Central memory CD8-positive, alpha-beta T cell (primary cell): ENCODE measurements at regions not wholly inside any gene's neighbourhood (a gene's known extent, or its start where the extent isn't known, plus 50 kb on each side); places are given as distances from the start of the nearest gene placed in this dataset.
"Not testable (repeated sequence)": the region's sequence is repeated elsewhere in the genome, so short reads cannot be mapped to it uniquely, and the experiment has no call there.

ENCODE experiments used
- ATAC-seq: fragments of 150-1000 bp; cut with Tn5 transposase; replicated peaks from 2 replicates; pipeline ENCODE4 v1.10.0; 2022; ENCODE audit warnings: mild to moderate bottlenecking, moderate FRiP score, moderate number of reproducible peaks; ENCODE audit not compliant: poor library complexity, severe bottlenecking; ENCODE audit errors: extremely low read depth
- DNase-seq, 2 donors: peaks; one replicate each; pipeline ENCODE4 v3.0.0; 2021; ENCODE audit warnings: low spot score in 2 of 2
- H3K27ac Mint-ChIP-seq: one replicate; pipeline ENCODE4 v1.8.0; 2022; ENCODE audit warnings: low read depth, mild to moderate bottlenecking, moderate library complexity, mixed read lengths
- H3K27me3 Mint-ChIP-seq: one replicate; pipeline ENCODE4 v1.8.0; 2022; ENCODE audit warnings: mixed read lengths
- H3K36me3 Mint-ChIP-seq: one replicate; pipeline ENCODE4 v1.8.0; 2022; ENCODE audit warnings: mild to moderate bottlenecking, moderate library complexity, mixed read lengths; ENCODE audit not compliant: insufficient read depth
- H3K4me1 Mint-ChIP-seq: one replicate; pipeline ENCODE4 v1.8.0; 2022; ENCODE audit warnings: mixed read lengths
- H3K4me3 Mint-ChIP-seq: one replicate; pipeline ENCODE4 v1.8.0; 2022; ENCODE audit warnings: mild to moderate bottlenecking, moderate library complexity, mixed read lengths
- H3K9me3 Mint-ChIP-seq: one replicate; pipeline ENCODE4 v1.8.0; 2022; ENCODE audit warnings: mixed read lengths

GRCh38 chr2:20113004-20113796 is 61.8 kb upstream of the LAPTM4A start:
- no peaks in the 10 kb centered on the region for H3K9me3 Mint-ChIP-seq

DNA sequence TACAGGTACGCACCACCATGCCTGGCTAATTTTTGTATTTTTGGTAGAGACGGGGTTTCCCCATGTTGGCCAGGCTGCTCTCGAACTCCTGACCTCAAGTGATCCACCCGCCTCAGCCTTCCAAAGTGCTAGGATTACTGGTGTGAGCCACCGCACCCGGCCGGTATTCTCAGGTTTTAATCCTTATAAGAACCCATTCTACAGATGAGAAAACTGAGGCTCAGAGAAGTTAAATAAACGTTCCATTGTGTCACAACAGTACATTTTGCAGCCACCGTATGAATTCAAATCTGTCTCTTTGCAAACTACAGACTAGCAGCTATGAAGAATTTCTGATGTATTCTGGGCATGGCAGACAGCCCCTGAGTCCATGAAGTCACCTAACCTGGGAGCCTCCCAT is 60.9 kb upstream of the LAPTM4A start:
- H3K27ac Mint-ChIP-seq: not testable (repeated sequence)

More at GRCh38 chr2:20113004-20113796, 61.8 kb upstream of the LAPTM4A start:
- H3K36me3 Mint-ChIP-seq: no peaks in the 10 kb centered on the region
- ATAC-seq (no peak), DNase-seq (no peak)
- H3K27ac Mint-ChIP-seq: no peak overlapping the region
- no peak overlapping the region for H3K4me3 Mint-ChIP-seq
- H3K4me1 Mint-ChIP-seq: no peaks in the 10 kb centered on the region
- H3K27me3 Mint-ChIP-seq: peaks cover 40% of the 10 kb centered on the region

DNA sequence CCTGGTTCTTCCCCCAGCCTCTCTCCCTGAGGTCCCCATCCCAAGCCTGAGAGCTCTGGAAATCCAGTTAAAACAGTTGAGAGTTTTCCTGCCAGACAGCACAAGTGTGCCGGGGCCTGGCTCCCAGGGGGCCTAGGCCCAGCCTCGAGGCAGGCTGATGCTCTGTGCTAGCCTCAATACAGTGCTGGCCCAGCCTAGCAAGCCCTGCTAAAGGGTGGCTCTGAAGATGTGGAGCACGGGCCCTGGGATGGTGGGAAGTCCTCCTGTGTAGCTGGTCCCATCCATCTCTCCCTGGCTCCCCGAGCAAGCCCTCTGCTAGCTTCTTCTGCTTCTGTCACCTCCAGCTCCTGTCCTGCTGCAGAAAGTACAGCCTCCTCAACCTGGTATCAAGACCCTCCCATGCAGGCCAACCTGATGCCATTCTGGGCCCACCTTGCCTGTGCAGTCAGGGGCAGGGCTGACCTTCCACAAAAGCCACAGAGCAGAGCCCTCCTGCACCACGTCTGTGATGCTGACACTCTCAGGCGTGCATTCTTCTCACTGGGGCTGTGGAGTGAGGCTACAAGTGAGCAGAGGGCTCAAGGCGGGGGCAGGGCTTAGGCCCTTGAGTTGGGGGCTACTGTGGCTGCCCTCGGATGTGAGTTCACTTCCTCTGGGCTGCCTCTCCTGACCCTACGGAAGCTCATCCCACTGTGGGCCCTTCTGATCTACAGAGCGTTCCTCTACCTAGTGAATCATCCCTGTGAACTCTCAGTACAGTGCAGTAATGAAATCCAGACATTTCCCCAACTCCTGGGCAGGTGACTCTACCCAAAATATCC is 60.1 kb upstream of the LAPTM4A start:
- Mint-ChIP-seq H3K4me3 (no peak overlapping the region), H3K4me1 (no peaks in the 10 kb centered on the region), H3K27me3 (peaks cover 57% of the 10 kb centered on the region), H3K36me3 (no peaks in the 10 kb centered on the region), H3K9me3 (no peaks in the 10 kb centered on the region), H3K27ac (no peak overlapping the region)
- ATAC-seq (no peak), DNase-seq (no peak)

More for the DNA sequence above, 60.9 kb upstream of the LAPTM4A start:
- not testable (repeated sequence) for H3K4me1 Mint-ChIP-seq, H3K9me3 Mint-ChIP-seq, H3K4me3 Mint-ChIP-seq, DNase-seq, H3K36me3 Mint-ChIP-seq, ATAC-seq
- peaks cover 48% of the 10 kb centered on the region for H3K27me3 Mint-ChIP-seq

DNA sequence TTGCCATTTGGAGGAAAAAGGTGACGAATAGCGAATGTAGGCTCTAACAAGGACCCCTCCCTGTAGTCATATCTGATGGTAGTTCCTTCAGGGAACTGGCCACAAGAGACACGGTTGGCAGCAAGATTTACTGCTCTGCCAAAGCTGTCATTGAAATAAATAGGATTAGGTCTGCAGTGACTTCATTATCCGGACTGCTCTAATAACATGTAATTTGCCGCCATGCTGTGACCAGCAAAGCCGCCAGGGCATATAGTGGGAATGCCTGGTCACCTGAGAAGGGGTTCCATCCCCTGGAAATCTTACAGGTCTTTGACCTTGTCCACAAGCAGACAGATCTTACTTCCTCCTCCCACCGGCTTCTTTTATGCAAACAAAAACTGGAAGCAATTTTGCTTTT is 59.4 kb upstream of the LAPTM4A start:
- ATAC-seq (no peak), DNase-seq (no peak)
- H3K27me3 Mint-ChIP-seq: peaks cover 63% of the 10 kb centered on the region
- H3K4me1 Mint-ChIP-seq: no peaks in the 10 kb centered on the region
- H3K36me3 Mint-ChIP-seq: no peaks in the 10 kb centered on the region
- no peak overlapping the region for H3K27ac Mint-ChIP-seq
- no peaks in the 10 kb centered on the region for H3K9me3 Mint-ChIP-seq
- no peak overlapping the region for H3K4me3 Mint-ChIP-seq

DNA sequence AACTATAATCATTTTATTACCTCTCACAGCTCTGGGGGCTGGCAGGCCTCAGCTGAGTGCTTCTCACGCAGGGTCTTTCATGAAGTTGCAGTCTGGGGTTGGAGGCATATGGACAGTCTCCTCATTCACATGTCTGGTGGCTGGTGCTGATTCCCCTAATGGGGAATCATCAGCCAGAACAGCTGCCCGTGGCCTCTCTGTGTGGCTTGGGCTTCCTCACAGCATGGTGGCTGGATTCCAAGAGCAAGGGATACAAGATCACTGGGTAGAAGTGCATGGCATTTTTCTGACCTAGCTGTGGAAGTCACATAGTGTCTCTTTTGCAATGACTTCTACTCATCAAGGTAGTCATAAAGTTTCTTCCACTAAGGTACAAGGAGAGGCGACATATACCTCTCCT is 59.0 kb upstream of the LAPTM4A start:
- H3K4me3 Mint-ChIP-seq: no peak overlapping the region
- H3K27me3 Mint-ChIP-seq: peaks cover 68% of the 10 kb centered on the region
- H3K27ac Mint-ChIP-seq: no peak overlapping the region
- ATAC-seq: no peak
- no peaks in the 10 kb centered on the region for H3K9me3 Mint-ChIP-seq
- H3K4me1 Mint-ChIP-seq: no peaks in the 10 kb centered on the region
- no peak for DNase-seq
- no peaks in the 10 kb centered on the region for H3K36me3 Mint-ChIP-seq

- Mint-ChIP-seq H3K27ac (no peak overlapping the region), H3K27me3 (peaks cover 77% of the 10 kb centered on the region), H3K9me3 (no peaks in the 10 kb centered on the region), H3K36me3 (no peaks in the 10 kb centered on the region), H3K4me1 (no peaks in the 10 kb centered on the region), H3K4me3 (no peak overlapping the region)
- DNase-seq (no peak), ATAC-seq (no peak)
Observed at GRCh38 chr2:20108655-20109396, 57.4 kb upstream of the LAPTM4A start.

- no peak overlapping the region for H3K27ac Mint-ChIP-seq
- H3K27me3 Mint-ChIP-seq: peaks cover 73% of the 10 kb centered on the region
- H3K4me1 Mint-ChIP-seq: no peaks in the 10 kb centered on the region
- ATAC-seq (no peak), DNase-seq (no peak)
- H3K4me3 Mint-ChIP-seq: no peak overlapping the region
- no peaks in the 10 kb centered on the region for H3K36me3 Mint-ChIP-seq
- H3K9me3 Mint-ChIP-seq: no peaks in the 10 kb centered on the region
Observed at GRCh38 chr2:20107776-20108175, 56.3 kb upstream of the LAPTM4A start.

GRCh38 chr2:20107352-20107751 is 55.9 kb upstream of the LAPTM4A start:
- no peaks in the 10 kb centered on the region for H3K36me3 Mint-ChIP-seq
- H3K4me3 Mint-ChIP-seq: no peak overlapping the region
- DNase-seq (no peak), ATAC-seq (no peak)
- H3K4me1 Mint-ChIP-seq: no peaks in the 10 kb centered on the region
- H3K27ac Mint-ChIP-seq: no peak overlapping the region
- H3K27me3 Mint-ChIP-seq: peaks cover 73% of the 10 kb centered on the region
- H3K9me3 Mint-ChIP-seq: no peaks in the 10 kb centered on the region

GRCh38 chr2:20106746-20107145 is 55.3 kb upstream of the LAPTM4A start:
- no peak overlapping the region for H3K27ac Mint-ChIP-seq
- H3K4me3 Mint-ChIP-seq: peak overlapping the region; percentile 25
- no peaks in the 10 kb centered on the region for H3K36me3 Mint-ChIP-seq
- no peaks in the 10 kb centered on the region for H3K9me3 Mint-ChIP-seq
- H3K4me1 Mint-ChIP-seq: no peaks in the 10 kb centered on the region
- ATAC-seq (no peak), DNase-seq (no peak)
- H3K27me3 Mint-ChIP-seq: peaks cover 73% of the 10 kb centered on the region

DNA sequence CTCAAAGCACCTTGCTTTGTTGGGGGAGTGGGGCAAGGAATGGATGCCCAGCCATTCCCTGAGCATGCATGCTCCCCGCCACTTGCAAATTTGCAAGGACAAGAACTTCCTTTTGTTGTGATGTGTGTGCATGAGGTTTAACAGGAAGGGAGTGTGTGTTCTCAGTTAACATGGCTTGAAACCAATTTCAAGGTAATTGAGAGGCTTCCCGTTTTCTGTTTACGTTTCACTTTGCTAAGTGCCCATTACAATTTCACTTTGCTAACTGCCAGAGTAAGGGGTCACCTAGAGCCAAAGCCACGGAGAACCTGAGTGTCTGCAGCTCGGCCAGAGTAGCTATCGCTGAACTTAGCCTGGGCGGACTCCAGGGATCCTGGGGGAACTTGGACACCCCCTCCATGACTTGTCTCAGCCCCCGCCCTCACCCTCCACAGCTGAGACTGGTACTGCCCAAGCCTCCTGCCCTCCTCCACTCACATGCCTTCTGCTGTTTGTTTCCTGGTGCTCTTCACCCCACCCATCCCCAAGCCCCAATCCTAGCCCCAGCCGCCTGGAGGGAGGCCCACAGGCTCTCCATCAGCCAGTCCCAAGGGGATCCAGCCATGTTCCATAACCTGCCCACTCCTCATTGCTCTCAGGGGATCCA is 53.6 kb upstream of the LAPTM4A start:
- H3K4me3 Mint-ChIP-seq: no peak overlapping the region
- peaks cover 55% of the 10 kb centered on the region for H3K27me3 Mint-ChIP-seq
- DNase-seq: no peak
- no peaks in the 10 kb centered on the region for H3K4me1 Mint-ChIP-seq
- ATAC-seq: no peak
- no peaks in the 10 kb centered on the region for H3K36me3 Mint-ChIP-seq
- H3K27ac Mint-ChIP-seq: no peak overlapping the region
- no peaks in the 10 kb centered on the region for H3K9me3 Mint-ChIP-seq

DNA sequence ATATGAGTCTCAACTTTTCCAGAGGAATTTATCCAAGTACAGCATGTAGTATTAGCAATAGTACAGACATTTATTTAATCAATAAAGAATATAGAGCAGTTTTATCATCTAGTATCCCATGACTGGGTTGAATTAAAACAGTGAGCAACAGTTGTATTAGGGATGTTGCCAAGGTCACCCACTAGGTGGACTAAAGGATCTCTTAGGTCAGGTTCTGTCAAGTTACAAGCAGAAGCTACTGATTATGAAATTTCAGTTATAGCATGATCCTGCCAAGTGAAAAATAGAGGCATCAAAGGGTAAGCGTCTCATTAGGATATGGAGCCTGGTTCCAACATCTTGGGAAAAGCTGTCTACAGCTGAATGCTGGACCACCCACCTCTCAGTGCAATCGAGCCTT is 52.1 kb upstream of the LAPTM4A start:
- H3K36me3 Mint-ChIP-seq: no peaks in the 10 kb centered on the region
- no peak overlapping the region for H3K27ac Mint-ChIP-seq
- H3K4me3 Mint-ChIP-seq: no peak overlapping the region
- H3K9me3 Mint-ChIP-seq: no peaks in the 10 kb centered on the region
- ATAC-seq: no peak
- no peak for DNase-seq
- peaks cover 53% of the 10 kb centered on the region for H3K27me3 Mint-ChIP-seq
- no peaks in the 10 kb centered on the region for H3K4me1 Mint-ChIP-seq
